ENCODE measurements at regions not wholly inside any gene's neighbourhood (a gene's known extent, or its start where the extent isn't known, plus 50 kb on each side); places are given as distances from the start of the nearest gene placed in this dataset.

DNA sequence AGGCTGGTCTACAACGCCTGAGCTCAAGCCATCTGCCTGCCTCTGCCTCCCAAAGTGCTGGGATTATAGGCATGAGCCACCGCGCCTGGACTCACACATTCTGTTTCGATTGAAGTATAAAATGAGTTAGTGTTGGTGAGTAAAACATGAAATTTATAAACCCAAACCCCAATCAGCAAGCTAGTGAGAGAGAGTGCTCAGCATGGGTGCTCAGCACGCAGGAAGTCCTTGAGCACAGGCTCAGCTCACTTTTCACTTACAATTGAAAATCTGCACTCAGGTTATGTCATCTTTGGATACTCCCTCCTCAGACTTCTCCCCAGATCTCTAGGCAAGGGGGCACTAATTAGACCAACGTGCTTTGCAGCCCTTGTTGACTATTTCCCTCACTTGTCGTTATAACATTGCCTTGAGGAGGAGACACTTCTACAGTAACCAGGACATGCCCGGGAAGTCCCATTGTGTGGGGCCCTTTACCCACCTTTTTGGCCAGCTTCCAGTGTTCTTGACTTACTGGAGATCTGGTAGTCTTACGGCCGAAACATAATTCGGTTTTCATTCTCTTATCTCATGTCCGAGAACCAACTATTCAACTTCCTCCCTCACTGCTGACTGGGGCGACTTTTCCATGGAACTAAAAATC lies 68.5 kb upstream of the AMN1 start:
- TF ChIP-seq EZH2 (optimal IDR thresholded peaks at IDR 0.05; ENCODE audit: low read depth, low read length) (no peak), EZH2phosphoT487 (IDR thresholded peaks at IDR 0.05; ENCODE audit: low read length) (no peak)
- TF ChIP-seq, protein P1, sequence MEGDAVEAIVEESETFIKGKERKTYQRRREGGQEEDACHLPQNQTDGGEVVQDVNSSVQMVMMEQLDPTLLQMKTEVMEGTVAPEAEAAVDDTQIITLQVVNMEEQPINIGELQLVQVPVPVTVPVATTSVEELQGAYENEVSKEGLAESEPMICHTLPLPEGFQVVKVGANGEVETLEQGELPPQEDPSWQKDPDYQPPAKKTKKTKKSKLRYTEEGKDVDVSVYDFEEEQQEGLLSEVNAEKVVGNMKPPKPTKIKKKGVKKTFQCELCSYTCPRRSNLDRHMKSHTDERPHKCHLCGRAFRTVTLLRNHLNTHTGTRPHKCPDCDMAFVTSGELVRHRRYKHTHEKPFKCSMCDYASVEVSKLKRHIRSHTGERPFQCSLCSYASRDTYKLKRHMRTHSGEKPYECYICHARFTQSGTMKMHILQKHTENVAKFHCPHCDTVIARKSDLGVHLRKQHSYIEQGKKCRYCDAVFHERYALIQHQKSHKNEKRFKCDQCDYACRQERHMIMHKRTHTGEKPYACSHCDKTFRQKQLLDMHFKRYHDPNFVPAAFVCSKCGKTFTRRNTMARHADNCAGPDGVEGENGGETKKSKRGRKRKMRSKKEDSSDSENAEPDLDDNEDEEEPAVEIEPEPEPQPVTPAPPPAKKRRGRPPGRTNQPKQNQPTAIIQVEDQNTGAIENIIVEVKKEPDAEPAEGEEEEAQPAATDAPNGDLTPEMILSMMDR (IDR thresholded peaks at IDR 0.05; ENCODE audit: low read length), result no peak

All from MM.1S (cell line).